HG02973 (cell line): ENCODE measurements at regions not wholly inside any gene's neighbourhood (a gene's known extent, or its start where the extent isn't known, plus 50 kb on each side); places are given as distances from the start of the nearest gene placed in this dataset.

ENCODE experiments used
- ATAC-seq: cut with Tn5 transposase; IDR thresholded peaks from one replicate; pipeline ENCODE4 v1.9.1; 2021; ENCODE audit warnings: moderate library complexity; ENCODE audit not compliant: unreplicated experiment

DNA sequence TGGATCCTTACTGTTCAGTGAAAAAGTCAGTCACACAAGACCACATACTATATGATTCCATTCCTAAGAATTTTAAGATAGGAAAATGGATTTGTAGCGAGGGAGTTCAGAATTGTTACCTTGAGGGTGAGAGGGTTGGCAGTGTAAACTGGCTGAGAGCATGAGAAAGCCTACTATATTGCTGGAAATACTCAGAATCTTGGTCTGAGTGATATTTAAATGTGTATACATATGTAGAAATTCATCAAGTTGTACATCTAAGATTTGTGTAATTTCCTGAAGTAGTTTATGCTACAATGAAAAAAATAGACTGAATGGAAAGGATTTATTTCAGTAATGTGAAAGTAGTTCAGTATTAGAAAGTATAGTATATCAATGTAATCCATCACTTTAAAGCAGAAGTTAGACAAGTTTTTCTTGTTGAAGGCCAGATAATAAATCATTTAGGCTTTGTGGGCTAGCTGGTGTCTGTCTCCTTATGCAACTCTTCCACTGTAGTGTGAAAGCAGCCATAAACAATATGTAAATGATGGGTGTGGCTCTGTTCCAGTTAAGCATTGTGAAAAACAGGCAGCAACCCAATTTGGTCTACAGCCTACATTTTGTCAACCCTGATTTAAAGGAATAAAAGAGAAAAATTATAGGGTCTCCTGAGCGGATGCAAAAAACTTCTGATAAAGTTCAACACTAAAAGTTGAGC, 127.2 kb upstream of the THY1 start:
- ATAC-seq, result no peak

DNA sequence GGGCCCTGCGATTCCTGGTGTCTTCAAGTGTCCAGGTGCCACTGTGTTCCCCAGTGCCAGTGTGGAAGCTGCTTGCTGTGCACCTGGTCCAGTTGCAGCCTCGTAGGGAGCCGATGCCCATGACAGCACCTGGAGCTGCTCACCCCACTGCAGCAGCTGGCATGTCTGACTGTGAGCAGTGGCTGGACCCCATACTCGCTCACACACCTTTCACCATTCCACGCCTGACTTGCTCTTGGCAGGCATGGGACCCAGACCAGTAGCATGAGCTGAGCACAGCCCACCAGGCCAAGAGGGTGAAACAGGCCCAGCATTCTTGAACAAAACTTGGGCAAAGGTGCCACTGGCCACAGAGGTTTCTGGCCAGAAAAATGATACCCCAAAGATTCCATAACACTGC, 124.5 kb upstream of the THY1 start:
- no peak for ATAC-seq

DNA sequence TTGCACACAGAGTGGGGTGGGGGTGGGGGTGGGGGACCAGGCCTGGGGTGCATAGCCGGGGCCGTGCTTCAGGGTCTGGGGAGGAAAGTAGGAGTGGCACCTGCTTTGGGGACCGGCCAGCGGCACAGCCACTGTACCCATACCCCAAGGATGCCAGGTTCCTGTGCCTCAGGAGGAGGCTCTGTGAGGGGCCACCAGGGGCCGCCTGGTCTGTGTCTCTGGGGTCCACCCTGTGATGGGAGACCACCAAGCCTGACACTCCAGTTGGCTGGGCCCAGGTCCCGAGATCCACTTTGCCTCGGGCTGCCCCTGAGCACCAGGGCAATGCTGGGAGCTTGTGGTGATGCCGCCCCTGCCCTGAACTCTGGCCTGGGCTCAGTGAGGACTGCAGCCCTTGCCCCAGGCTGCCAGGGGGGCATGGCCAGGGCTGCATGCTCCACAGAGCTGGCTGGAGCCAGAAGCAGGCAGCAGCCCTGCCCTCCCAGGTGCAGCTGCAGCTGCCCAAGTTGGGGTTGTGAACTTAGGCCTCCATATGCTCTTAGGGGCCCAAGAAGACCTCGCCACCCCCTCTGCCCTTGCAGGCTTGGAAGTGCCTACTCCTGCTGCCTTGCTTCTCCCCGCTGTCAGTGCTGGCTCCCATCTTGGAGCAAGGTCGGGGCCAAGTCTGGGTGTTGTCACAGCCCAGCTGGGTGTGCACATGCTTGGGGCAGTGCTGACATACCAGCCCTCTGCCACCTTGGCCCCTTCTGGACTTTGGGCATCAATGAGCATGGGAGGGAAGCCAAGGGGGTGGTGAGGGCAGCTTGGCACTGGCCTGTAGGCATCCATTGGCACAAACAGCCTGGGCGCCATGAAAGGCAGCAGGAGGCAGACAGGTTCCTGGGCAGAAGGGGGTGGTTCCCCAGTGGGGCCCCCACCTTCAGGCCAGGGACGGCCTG, 123.3 kb upstream of the THY1 start:
- no peak for ATAC-seq

DNA sequence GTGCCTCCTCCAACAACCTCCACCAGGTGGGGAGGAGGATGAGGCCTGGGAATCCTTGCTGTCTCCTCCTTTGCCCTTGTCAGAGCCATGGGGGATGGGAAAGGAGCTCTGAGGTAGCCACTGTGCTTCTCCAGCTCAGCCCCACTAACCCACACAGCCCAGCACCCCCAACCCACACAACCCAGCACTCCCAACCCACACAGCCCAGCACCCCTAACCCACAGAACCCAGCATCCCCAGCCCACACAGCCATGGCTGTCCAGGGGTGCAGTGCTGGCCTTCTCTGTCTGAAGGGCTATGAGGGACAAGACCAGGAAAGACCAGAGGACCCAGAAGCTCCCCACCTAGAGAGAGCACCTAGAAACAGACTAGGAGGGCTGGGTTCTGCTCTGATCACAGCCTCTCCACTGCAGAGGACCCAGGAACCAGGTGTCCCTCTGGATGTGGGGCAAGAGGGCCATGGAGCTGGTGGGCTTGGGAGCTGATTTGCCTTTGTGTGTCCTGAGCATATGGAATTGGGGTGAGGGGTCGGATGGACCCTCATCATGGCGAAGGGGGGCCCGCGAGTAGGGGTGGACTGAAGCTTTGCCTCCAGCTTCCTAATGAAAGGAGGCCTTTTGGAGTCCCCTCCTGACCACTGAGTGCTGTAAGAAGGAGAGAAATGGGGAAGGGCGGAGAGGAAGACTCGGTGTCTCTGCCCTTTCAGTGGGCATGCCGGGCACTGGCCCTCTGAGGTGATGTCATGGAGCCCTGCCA, 117.6 kb upstream of the THY1 start:
- ATAC-seq, result no peak

DNA sequence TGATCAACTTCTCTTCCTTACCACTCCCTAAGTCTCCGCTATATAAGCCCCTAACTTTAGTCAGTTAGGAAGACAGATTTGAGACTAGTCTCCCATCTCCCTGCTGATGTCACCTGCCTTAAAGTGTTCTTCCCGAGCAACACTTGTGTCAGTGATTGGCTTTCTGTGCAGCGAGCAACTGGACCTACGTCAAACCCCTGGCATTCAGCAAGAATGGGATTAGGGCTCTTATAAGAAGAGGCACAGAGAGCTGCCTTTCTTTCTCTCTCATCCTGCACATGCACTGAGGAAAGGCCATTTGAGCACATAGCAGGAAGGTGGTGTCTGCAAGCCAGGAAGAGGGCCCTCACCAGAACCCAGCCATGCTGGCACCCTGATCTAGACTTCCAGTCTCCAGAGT, 116.6 kb upstream of the THY1 start:
- no peak for ATAC-seq

DNA sequence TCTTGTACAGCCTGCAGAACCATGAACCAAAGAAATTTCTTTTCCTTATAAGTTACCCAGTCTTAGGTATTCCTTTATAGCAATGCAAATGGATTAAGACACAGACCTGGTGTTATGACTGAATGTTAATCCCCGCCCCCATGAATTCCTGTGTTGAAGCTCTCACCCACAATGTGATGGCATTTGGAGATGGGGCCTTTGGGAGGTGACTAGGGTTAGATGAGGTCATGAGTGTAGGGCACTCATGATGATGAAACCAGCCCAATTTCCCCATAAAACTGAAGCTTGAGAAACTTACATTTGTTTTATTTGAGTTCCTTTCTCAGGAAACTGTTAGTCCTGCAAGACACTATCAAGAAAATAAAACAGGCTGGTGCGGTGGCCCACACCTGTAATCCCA, 115.8 kb upstream of the THY1 start:
- ATAC-seq, result no peak

DNA sequence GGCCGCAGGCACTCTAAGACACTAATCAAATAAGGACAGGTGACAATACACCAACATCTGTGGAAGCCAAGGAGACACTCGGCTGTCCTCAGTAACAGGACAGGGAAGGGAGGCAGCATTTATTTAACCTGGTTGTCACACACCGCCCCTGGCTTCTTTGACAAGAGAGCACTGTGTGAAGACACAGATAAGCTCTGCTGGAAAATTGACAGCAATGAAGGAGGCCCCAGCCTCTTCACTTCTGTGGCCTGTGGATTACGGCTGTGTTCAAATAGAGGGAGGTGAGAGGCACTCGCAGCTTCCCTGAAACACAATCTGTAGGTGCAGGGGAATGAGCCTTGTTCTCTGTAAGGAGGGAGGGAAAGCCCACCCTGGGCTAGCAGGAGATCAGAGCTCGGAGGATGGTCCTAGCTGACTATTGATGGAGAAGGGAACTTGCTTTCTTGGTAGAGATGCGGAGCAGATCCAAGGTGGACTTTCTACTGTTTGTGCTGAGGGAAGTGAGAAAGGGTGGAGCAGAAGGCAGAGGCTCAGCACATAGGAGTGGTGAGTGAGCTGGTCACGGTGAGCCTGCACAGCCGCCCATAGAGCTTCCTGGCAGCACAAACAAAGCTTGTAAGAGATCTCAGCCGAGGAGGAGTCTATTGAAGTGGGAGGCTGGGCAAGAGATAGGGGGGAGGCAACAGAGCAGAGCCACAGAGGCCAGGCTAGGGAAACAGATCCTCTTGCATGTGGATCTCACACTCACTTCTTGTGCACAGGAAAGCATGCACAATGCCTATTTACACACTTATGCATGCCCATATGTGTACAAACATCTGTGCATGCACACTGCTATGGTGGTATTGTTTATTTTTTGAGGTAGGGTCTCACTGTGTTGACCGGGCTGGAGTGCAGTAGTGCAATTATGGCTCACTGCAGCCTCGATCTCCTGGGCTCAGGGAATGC, 114.6 kb upstream of the THY1 start:
- no peak for ATAC-seq

DNA sequence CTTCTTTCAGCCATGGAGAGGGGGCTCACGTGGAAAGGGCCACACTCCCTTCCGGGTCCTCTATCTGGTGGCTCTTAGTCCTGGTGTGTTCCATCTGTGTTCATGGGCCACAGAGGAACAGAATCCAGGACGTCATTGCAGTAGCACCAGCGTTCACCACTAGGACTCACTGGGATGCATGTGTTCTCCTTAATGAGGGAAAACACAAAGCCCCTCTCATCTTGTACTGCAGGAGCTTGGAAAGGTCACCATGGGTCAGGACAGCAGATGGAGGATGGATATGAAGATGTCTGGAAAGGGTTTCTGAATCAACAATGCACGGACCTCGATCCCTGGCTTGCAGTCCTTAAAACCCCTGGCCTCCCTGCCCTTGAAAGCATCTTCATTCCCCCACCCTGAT, 113.8 kb upstream of the THY1 start:
- no peak for ATAC-seq

DNA sequence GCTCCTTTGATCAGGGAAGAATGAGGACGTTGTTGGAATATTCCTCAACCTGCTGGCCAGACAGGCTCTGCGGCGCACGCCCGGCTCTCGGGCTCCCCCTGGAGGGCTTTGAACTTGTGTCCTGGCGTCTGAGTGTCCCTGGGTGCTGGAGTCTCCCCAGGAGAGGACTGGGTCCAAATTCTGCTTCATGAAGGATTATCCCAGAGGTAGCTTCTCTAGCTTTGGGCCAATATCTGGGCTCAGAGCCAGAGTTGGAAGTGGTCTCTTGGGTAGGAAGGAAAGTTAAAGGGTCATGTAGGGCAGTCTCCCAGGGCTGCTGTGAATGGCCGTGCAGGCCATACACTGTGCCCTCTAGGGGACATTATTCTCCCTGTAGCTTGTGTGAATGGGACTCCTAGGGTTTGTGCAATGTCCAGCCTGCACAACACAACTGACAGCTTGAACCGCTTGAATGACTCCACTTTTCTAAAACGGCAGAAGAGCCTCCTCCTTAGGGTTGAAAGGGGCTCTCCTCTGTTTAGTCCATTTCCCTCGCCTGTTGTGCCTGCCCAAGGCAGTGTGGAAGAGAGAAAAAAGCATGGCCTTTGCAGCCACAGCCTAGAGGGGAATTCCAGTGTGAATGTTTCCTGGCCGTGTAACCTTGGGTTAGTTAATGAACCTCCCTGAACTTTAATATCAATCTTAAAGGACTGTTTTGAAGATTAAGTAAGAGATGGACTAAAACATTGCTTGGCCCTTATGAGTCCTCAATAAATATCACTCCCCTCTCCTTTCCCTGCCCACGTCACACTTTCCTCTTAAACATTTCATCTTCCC, 111.2 kb upstream of the THY1 start:
- ATAC-seq, result no peak

DNA sequence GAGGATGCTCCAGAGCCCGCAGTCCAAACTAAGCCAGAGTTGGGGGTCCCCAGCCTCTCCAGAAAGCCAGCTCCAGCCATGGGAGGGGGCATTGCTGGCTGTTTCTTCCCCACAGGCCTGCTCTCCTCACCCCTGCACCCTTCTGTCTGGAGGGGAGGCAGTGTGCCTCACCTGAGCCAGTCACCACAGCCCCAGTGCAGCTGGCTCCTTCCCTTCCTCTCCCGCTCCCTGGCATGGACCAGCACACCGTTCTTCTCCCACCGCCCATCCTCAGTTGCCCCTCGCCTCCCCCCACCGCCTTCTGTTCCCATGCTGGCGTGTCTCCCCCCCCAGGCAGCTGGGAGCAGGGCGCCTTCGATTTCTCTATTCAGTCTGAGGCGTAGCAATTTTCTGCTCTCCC, 110.5 kb upstream of the THY1 start:
- no peak for ATAC-seq

DNA sequence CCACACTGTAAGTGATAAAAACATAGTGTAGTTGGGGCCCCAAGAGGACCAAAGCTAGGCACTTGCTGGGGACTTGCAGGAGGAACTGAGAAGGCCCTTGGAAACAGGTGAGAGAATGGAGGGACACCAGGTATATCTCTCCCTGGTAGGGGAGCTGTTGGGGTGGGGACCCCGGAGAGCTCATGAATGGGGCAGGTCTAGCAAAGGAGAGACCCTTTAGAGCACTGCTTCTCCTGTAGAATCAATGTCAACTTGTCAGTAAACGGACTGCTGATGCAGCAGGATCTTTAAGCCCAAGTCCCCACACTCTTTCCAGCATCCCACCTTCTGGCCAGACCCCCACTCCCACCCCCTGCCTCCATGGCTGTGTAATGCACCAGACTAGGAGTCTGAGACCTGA, 109.6 kb upstream of the THY1 start:
- no peak for ATAC-seq

DNA sequence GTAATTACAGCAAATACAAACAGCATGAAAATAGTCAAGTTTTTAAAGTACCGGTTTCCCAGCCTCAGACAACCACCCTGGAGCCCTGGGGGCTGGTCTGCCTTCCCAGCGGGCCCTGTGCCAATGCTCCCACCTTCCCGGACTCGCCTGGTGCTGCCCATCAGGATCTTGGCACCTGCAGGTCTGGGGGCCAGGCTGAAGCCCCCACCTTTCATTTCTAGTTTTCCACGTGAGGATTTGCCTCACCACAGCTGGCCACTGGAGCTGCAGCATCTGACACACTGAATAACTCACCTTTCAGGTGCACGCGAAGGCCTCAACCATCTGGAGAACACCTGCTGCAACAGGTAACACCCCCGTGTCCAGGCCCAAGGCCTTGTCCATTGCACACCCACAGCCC, 108.7 kb upstream of the THY1 start:
- ATAC-seq, result no peak

DNA sequence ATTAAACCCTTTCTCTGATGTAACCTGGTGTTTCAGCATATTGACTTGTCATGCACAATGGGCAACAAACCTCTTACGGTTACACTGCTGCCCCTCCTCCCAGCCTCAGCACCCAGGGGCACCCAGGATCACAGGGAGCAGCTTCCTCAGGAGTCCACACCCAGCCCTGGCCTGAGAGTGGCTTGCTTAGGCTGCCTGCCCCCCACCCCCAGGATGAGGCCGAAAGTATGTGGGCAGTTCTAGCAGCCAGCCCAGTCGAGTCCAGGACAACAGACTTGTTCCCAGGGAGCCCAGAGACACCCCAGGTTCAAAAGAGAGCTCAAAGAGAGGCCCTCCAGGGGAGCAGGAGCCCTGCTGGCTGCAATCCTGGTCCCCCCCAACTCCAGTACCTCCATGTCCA, 108.1 kb upstream of the THY1 start:
- ATAC-seq, result no peak

DNA sequence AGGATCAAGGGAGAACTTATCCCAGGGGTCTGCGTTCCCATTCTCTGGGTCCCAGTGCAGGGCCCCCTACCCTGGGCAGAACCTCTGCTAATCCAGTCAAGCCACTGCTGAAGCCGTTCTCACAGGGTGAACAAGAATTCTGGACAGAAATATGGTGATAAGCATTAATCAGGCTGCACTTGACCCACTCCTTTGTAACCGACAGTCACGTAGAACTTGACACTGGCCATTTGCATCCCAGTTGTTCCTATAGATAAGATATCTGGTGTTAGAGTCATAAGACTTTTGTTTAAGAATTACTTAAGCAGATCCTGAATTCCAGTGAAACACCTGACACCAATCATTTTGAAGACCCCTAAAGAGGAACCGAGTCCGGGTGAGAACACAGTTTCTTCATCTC, 107.5 kb upstream of the THY1 start:
- ATAC-seq, result no peak

DNA sequence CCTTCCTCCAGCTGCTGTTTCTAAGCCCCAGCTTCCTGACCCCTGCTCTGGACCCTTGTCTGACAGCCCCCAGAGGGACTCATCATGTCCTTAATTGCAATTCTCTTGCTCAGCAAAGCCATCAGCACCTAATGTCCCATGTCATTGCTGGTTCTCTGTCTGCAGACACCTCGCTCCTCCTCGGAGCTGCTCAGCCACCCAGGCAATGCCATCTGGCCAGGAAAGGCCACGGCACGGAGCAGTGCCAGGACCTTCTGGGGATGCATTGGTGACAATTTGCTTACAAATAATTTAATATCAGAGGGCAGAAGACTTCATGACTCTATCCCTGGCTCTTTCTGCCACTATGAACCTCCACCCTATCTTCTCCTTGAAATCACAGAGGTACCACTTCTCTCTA, 107.0 kb upstream of the THY1 start:
- no peak for ATAC-seq

DNA sequence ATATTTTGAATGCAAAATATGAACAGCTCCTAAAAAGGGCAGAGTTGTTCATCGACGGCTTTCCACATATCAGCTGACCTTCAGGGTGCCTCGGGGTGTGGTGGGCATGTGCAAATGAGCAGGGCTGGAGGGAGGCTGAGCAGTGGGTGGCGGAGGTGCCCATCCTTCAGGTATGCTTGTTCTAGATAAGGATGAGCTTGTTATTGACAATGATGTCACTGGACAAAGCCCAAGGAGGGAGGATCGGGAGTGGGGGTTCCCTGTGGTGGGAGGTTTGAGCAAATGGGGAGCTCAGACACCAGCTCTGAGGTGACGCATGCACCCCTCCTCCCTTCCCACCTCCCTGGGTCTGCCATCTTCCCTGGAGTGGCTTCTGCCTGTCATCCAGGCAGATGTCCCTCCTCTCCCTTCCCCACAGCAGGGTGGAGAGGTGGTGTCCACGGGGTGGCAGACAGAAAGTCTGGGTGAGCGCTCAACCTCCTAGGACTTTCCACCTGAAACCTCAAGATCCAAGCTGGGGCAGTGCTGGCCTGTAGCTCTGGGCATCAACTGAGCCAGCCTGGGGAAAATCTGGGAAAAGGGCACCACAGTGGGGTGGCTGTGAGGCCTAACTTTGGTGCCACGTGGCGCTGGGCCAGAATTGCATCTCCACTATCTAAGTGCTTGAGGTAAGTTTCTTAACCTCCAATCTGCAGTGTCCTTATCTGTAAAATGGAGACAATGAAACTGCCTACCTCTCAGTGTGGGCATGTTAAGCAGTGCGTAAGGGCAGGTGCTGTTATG, 106.3 kb upstream of the THY1 start:
- no peak for ATAC-seq

DNA sequence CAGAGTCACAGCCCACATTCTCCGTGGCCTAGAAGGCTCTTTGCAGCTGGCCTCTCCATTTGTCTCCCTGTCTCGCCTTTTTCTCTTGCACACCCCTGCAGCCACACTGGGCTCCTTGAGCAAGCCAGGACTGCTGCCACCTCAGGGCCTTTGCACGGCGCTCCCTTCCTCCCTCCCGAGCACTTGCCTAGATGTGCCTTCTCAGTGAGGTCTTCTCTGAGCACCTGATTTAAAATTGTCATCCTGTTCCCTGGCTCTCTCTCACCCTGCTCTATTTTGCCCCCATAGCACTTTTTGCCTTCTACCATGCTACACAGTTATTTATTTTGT, 102.9 kb upstream of the THY1 start:
- ATAC-seq, result no peak

DNA sequence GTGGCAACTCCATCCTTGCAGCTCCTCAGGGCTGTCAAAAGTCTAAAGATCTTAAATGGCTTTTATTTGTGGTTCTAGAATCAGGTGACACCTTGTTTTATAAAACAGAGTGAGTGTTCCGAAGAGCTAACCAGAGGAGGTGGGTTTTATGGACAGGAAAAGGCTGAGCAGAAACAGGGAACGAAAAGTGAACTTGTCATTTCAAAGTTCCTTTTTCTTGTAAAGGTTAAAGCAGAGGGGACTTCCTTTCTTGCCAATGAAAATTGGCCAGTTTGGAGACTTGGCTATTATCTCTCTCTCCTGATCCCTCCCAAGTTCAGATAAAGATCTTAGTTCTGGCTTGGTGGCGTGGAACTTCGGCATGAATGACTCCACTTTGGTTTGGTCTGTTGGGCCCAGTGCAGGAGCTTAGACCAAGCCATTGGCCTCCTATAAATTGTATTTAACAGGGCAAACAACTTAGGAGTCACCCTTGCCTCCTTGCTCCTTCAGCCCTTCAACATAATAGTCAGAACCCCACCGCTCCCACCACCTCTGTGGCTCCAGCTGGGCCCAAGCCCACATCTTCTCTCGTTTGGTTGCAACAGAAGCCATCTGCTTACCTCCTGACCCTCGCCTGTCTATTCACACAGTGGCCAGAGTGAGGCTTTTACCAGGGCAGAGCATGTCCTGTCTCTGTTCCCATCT, 102.4 kb upstream of the THY1 start:
- no peak for ATAC-seq
